H9 (cell line): ENCODE measurements at regions not wholly inside any gene's neighbourhood (a gene's known extent, or its start where the extent isn't known, plus 50 kb on each side); places are given as distances from the start of the nearest gene placed in this dataset.

Experiments
- DNase-seq: peaks from one replicate; pipeline ENCODE4 v3.0.0-alpha.2; 2017
- H2AFZ ChIP-seq: one replicate; pipeline ENCODE4 v1.6.1; 2013; ENCODE audit warnings: mild to moderate bottlenecking, low read length, control low read depth, moderate library complexity
- H2AK5ac ChIP-seq: 2 replicates; pipeline ENCODE4 v1.6.1; 2013; ENCODE audit warnings: low read length, control low read depth, mixed read lengths; ENCODE audit not compliant: insufficient read length
- H2BK120ac ChIP-seq: one replicate; pipeline ENCODE4 v1.6.1; 2013; ENCODE audit warnings: low read depth, mild to moderate bottlenecking, low read length, control low read depth, inconsistent platforms; ENCODE audit not compliant: poor library complexity, severe bottlenecking
- H2BK12ac ChIP-seq: 2 replicates; pipeline ENCODE4 v1.6.1; 2013; ENCODE audit warnings: low read length, control low read depth, mixed read lengths, low read depth; ENCODE audit not compliant: insufficient read length
- H2BK15ac ChIP-seq: 2 replicates; pipeline ENCODE4 v1.6.1; 2013; ENCODE audit warnings: low read depth, low read length, control low read depth
- H2BK20ac ChIP-seq: one replicate; pipeline ENCODE4 v1.6.1; 2013; ENCODE audit warnings: low read depth, mild to moderate bottlenecking, low read length, control low read depth, inconsistent platforms; ENCODE audit not compliant: poor library complexity, severe bottlenecking
- H2BK5ac ChIP-seq: 2 replicates; pipeline ENCODE4 v1.6.1; 2013; ENCODE audit warnings: low read length, control low read depth, mixed read lengths; ENCODE audit not compliant: insufficient read length
- H3K14ac ChIP-seq: 2 replicates; pipeline ENCODE4 v1.6.1; 2013; ENCODE audit warnings: low read length, control low read depth; ENCODE audit not compliant: insufficient read depth
- H3K18ac ChIP-seq: 2 replicates; pipeline ENCODE4 v1.6.1; 2013; ENCODE audit warnings: low read depth, mild to moderate bottlenecking, mixed read lengths, low read length, control low read depth; ENCODE audit not compliant: insufficient read length
- H3K23ac ChIP-seq: 2 replicates; pipeline ENCODE4 v1.6.1; 2013; ENCODE audit warnings: low read length, control low read depth, mixed read lengths, low read depth; ENCODE audit not compliant: insufficient read length
- H3K23me2 ChIP-seq: 2 replicates; pipeline ENCODE4 v1.6.1; 2013; ENCODE audit warnings: low read depth, mild to moderate bottlenecking, mixed read lengths, low read length, control low read depth; ENCODE audit not compliant: insufficient read length, poor library complexity, severe bottlenecking
- H3K27ac ChIP-seq: 2 replicates; pipeline ENCODE4 v1.5.1; 2013; ENCODE audit warnings: low read length, control low read depth, mixed read lengths, low read depth; ENCODE audit not compliant: insufficient read length
- H3K27me3 ChIP-seq: 2 replicates; pipeline ENCODE4 v1.6.1; 2013; ENCODE audit warnings: low read length, control low read depth, inconsistent platforms; ENCODE audit not compliant: insufficient read depth
- H3K4ac ChIP-seq: 2 replicates; pipeline ENCODE4 v1.6.1; 2013; ENCODE audit warnings: low read depth, mild to moderate bottlenecking, control low read depth, inconsistent platforms, low read length, moderate library complexity
- H3K4me1 ChIP-seq: 2 replicates; pipeline ENCODE4 v1.6.1; 2013; ENCODE audit warnings: low read length, control low read depth, inconsistent platforms; ENCODE audit not compliant: insufficient read depth
- H3K4me2 ChIP-seq: 2 replicates; pipeline ENCODE4 v1.6.1; 2013; ENCODE audit warnings: low read length, control low read depth, mixed read lengths; ENCODE audit not compliant: insufficient read length, insufficient read depth
- H3K56ac ChIP-seq: 2 replicates; pipeline ENCODE4 v1.6.1; 2013; ENCODE audit warnings: low read depth, mild to moderate bottlenecking, mixed read lengths, low read length, control low read depth; ENCODE audit not compliant: insufficient read length
- H3K79me1 ChIP-seq: 2 replicates; pipeline ENCODE4 v1.6.1; 2013; ENCODE audit warnings: low read depth, mild to moderate bottlenecking, moderate library complexity, low read length, control low read depth, inconsistent platforms; ENCODE audit not compliant: insufficient read depth, poor library complexity, severe bottlenecking
- H3K79me2 ChIP-seq: 2 replicates; pipeline ENCODE4 v1.6.1; 2013; ENCODE audit warnings: low read length, control low read depth, inconsistent platforms; ENCODE audit not compliant: insufficient read depth
- H3K9ac ChIP-seq: 2 replicates; pipeline ENCODE4 v1.6.1; 2013; ENCODE audit warnings: low read length, control low read depth, mixed read lengths; ENCODE audit not compliant: insufficient read length; ENCODE audit errors: extremely low read depth
- H3K9me3 ChIP-seq: one replicate; pipeline ENCODE4 v1.6.1; 2013; ENCODE audit warnings: low read depth, low read length, inconsistent platforms; ENCODE audit not compliant: control insufficient read depth
- H3T11ph ChIP-seq: one replicate; pipeline ENCODE4 v1.6.1; 2013; ENCODE audit warnings: mild to moderate bottlenecking, low read length, control low read depth, inconsistent platforms
- H4K20me1 ChIP-seq: one replicate; pipeline ENCODE4 v1.6.1; 2013; ENCODE audit not compliant: control insufficient read depth, insufficient read length, insufficient read depth
- H4K5ac ChIP-seq: 2 replicates; pipeline ENCODE4 v1.6.1; 2013; ENCODE audit warnings: low read depth, mild to moderate bottlenecking, mixed read lengths, low read length, control low read depth; ENCODE audit not compliant: insufficient read length
- H4K8ac ChIP-seq: replicated peaks from 2 replicates; pipeline ENCODE4 v1.6.1; 2013; ENCODE audit warnings: low read length, control low read depth, mixed read lengths, low read depth; ENCODE audit not compliant: insufficient read length
- H4K91ac ChIP-seq: 2 replicates; pipeline ENCODE4 v1.6.1; 2013; ENCODE audit warnings: low read depth, mild to moderate bottlenecking, moderate library complexity, mixed read lengths, low read length, control low read depth; ENCODE audit not compliant: insufficient read length
- H3K27ac Mint-ChIP-seq, 3 experiments: 2 replicates in 2 of 3; 3 replicates in 1 of 3; pipeline ENCODE4 v1.8.0; 2020 to 2021; ENCODE audit warnings: mixed read lengths in 3 of 3, mild to moderate bottlenecking in 1 of 3, moderate library complexity in 1 of 3
- H3K27me3 Mint-ChIP-seq: 2 replicates; pipeline ENCODE4 v1.8.0; 2021; ENCODE audit warnings: low read depth, mild to moderate bottlenecking, moderate library complexity, mixed read lengths
- H3K36me3 Mint-ChIP-seq, 3 experiments: 2 replicates in 2 of 3; 3 replicates in 1 of 3; pipeline ENCODE4 v1.8.0; 2020 to 2021; ENCODE audit warnings: low read depth in 3 of 3, mixed read lengths in 3 of 3; ENCODE audit not compliant: insufficient read depth in 1 of 3
- H3K4me1 Mint-ChIP-seq, 2 experiments: 2 replicates each; pipeline ENCODE4 v1.8.0; 2020; ENCODE audit warnings: mixed read lengths in 2 of 2
- H3K4me3 Mint-ChIP-seq, 2 experiments: 2 replicates in 1 of 2; 3 replicates in 1 of 2; pipeline ENCODE4 v1.8.0; 2020 to 2021; ENCODE audit warnings: mild to moderate bottlenecking in 2 of 2, mixed read lengths in 2 of 2, moderate library complexity in 1 of 2
- H3K9me3 Mint-ChIP-seq, 2 experiments: 2 replicates in 1 of 2; 3 replicates in 1 of 2; pipeline ENCODE4 v1.8.0; 2020; ENCODE audit warnings: mild to moderate bottlenecking in 2 of 2, mixed read lengths in 2 of 2, moderate library complexity in 1 of 2
- WGBS: extraction: QIAGEN DNeasy Blood & Tissue Kit; methylation state at CpG from one replicate; pipeline ENCODE4 v1.1.7; 2013; ENCODE audit warnings: missing lambda C conversion rate, low lambda C conversion rate, mixed read lengths; ENCODE audit not compliant: insufficient read length; ENCODE audit errors: extremely low coverage; 5-methylcytosine and 5-hydroxymethylcytosine counted together
- TF ChIP-seq, protein P1 (sequence below): fragments of 200-600 bp; sonication (generic); conservative IDR thresholded peaks from 3 replicates; pipeline ENCODE4 v1.8.0; 2021; ENCODE audit warnings: antibody characterized with exemption, mild to moderate bottlenecking

- no peaks in the 10 kb centered on the region for H3K9me3 Mint-ChIP-seq
- H3K27me3 ChIP-seq, result no peaks in the 10 kb centered on the region
- no CpG with 5 or more reads among the region's 6 CpGs for WGBS
- H2BK20ac ChIP-seq, result no peak overlapping the region
- DNase-seq, result peak; percentile 31
- H3K9me3 ChIP-seq, result no peaks in the 10 kb centered on the region
- no peak overlapping the region for H3K4me2 ChIP-seq
- H3K27ac ChIP-seq, result no peak overlapping the region
- H3K14ac ChIP-seq, result no peak overlapping the region; the same call in 1 of the 2 replicates
- H3K23me2 ChIP-seq, result no peaks in the 10 kb centered on the region
- H2BK15ac ChIP-seq, result no peak overlapping the region
- H2AK5ac ChIP-seq, result no peak overlapping the region
- H3K18ac ChIP-seq, result no peak overlapping the region
- no peak overlapping the region for H3K9ac ChIP-seq
- H2BK120ac ChIP-seq, result no peak overlapping the region
- H4K8ac ChIP-seq, result no peak overlapping the region
- no peak overlapping the region for H3K4me3 Mint-ChIP-seq
- H3K4me1 Mint-ChIP-seq, result peaks cover 14 to 21% of the 10 kb centered on the region in 2 experiments
- no peaks in the 10 kb centered on the region for H4K20me1 ChIP-seq
- H2BK5ac ChIP-seq, result no peak overlapping the region
- H2AFZ ChIP-seq, result no peak overlapping the region
- H4K91ac ChIP-seq, result no peak overlapping the region
- no peak overlapping the region for H3T11ph ChIP-seq
- H3K4ac ChIP-seq, result no peak overlapping the region
- no peaks in the 10 kb centered on the region for H3K79me2 ChIP-seq
- H3K4me1 ChIP-seq, result peaks cover 2% of the 10 kb centered on the region; the same call in 1 of the 2 replicates
- no peaks in the 10 kb centered on the region for H3K79me1 ChIP-seq
- H3K27me3 Mint-ChIP-seq, result no peaks in the 10 kb centered on the region
- no peaks in the 10 kb centered on the region for H3K36me3 Mint-ChIP-seq
- no peak overlapping the region; a peak in 1 of 7 replicates for H3K27ac Mint-ChIP-seq
- no peak overlapping the region for H3K56ac ChIP-seq
- TF ChIP-seq, protein P1, sequence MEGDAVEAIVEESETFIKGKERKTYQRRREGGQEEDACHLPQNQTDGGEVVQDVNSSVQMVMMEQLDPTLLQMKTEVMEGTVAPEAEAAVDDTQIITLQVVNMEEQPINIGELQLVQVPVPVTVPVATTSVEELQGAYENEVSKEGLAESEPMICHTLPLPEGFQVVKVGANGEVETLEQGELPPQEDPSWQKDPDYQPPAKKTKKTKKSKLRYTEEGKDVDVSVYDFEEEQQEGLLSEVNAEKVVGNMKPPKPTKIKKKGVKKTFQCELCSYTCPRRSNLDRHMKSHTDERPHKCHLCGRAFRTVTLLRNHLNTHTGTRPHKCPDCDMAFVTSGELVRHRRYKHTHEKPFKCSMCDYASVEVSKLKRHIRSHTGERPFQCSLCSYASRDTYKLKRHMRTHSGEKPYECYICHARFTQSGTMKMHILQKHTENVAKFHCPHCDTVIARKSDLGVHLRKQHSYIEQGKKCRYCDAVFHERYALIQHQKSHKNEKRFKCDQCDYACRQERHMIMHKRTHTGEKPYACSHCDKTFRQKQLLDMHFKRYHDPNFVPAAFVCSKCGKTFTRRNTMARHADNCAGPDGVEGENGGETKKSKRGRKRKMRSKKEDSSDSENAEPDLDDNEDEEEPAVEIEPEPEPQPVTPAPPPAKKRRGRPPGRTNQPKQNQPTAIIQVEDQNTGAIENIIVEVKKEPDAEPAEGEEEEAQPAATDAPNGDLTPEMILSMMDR, result no peak
- no peak overlapping the region for H4K5ac ChIP-seq
- no peak overlapping the region for H3K23ac ChIP-seq
- H2BK12ac ChIP-seq, result no peak overlapping the region
Observed at GRCh38 chr2:65834062-65834461, 401.7 kb upstream of the SPRED2 start.
